Ovary (tissue), 7 donors: ENCODE measurements at regions not wholly inside any gene's neighbourhood (a gene's known extent, or its start where the extent isn't known, plus 50 kb on each side); places are given as distances from the start of the nearest gene placed in this dataset.

Experiments
- DNase-seq, 5 donors: peaks; one replicate each; pipeline ENCODE4 v3.0.0-alpha.2; 2019 to 2020
- H3K27ac ChIP-seq, 2 donors: fragments of 200-600 bp; one replicate each; pipeline versions ENCODE4 v1.5.1 to v1.8.0; 2019 to 2022
- H3K27me3 ChIP-seq: fragments of 200-600 bp; one replicate; pipeline ENCODE4 v1.8.0; 2022
- H3K36me3 ChIP-seq: fragments of 200-600 bp; sonication (generic); one replicate; pipeline ENCODE4 v1.5.1; 2019
- H3K4me1 ChIP-seq: one replicate; pipeline ENCODE4 v1.8.1; 2013; ENCODE audit warnings: mild to moderate bottlenecking, moderate library complexity; ENCODE audit not compliant: insufficient read depth
- H3K4me3 ChIP-seq: fragments of 200-600 bp; sonication (generic); one replicate; pipeline ENCODE4 v1.5.1; 2017
- H3K9me3 ChIP-seq, 2 donors: fragments of 200-600 bp in 1 of 2; sonication (generic) in 1 of 2; one replicate each; pipeline versions ENCODE4 v1.5.1 to v1.8.1; 2013 to 2019; ENCODE audit warnings: mild to moderate bottlenecking in 1 of 2, moderate library complexity in 1 of 2
- CTCF ChIP-seq, 3 donors: fragments of 450-650 bp in 2 of 3; fragments of 200-600 bp in 1 of 3; IDR thresholded peaks; one replicate each; pipeline versions ENCODE4 v1.5.1 to v1.8.0; 2016 to 2022; ENCODE audit warnings: antibody characterized with exemption in 3 of 3, mild to moderate bottlenecking in 1 of 3
- EP300 ChIP-seq: sonication (generic); formaldehyde crosslinking; IDR thresholded peaks from one replicate; pipeline ENCODE4 v1.6.1; 2017; ENCODE audit warnings: antibody characterized with exemption
- POLR2A ChIP-seq: fragments of 450-650 bp; IDR thresholded peaks from one replicate; pipeline ENCODE4 v1.6.1; 2017; ENCODE audit warnings: antibody characterized with exemption, mild to moderate bottlenecking, moderate library complexity
- WGBS, 3 donors: extraction: QIAGEN DNeasy Blood & Tissue Kit in 1 of 3; methylation state at CpG; one replicate each; pipeline versions ENCODE4 v1.1.5 to v1.1.7; 2013 to 2017; 5-methylcytosine and 5-hydroxymethylcytosine counted together
- intact Hi-C, 4 donors: fragments of 100-400 bp; cut with DNase I; formaldehyde crosslinking; loops; one replicate each; pipeline versions ENCODE4 v1.11.0 to v1.15.1; 2022 to 2023
- donor health status: DM: no; HTN: no; CAD: no; lungs with moderate emphysema.
- donor health status: DM: no; HTN: no; CAD: no.
- donor health status: Bipolar disorder and iron deficiency.
- donor health status: DM: no; HTN: no; CAD: no.
- donor health status: DM: yes; HTN: yes; CAD: no.

- DNase-seq, result no peak
- H3K4me3 ChIP-seq, result no peak overlapping the region
These were observed 1825.1 kb upstream of the IGFBP7 start for GRCh38 chr4:58935332-58935731.

GRCh38 chr4:58936436-58936835 is 1826.3 kb upstream of the IGFBP7 start:
- intact Hi-C loops, result no loop called here
- Histone ChIP-seq H3K27me3 (no peaks in the 10 kb centered on the region), H3K27ac (no peak overlapping the region), H3K4me1 (no peaks in the 10 kb centered on the region), H3K9me3 (no peaks in the 10 kb centered on the region), H3K4me3 (no peak overlapping the region), H3K36me3 (no peaks in the 10 kb centered on the region)
- no peak for DNase-seq
- WGBS, 3 donors, result 61 to 81% (median 73%) methylated on average over 1 of the region's 1 CpG
- no peak for TF ChIP-seq EP300
- TF ChIP-seq CTCF (IDR thresholded peaks at IDR 0.05), result no peak
- no peak for TF ChIP-seq POLR2A

More at GRCh38 chr4:58935332-58935731, 1825.1 kb upstream of the IGFBP7 start:
- Histone ChIP-seq H3K27me3 (no peaks in the 10 kb centered on the region), H3K4me1 (no peaks in the 10 kb centered on the region), H3K27ac (no peak overlapping the region), H3K9me3 (no peaks in the 10 kb centered on the region), H3K36me3 (no peaks in the 10 kb centered on the region)
- no peak for TF ChIP-seq EP300
- no peak for TF ChIP-seq CTCF (IDR thresholded peaks at IDR 0.05)
- no peak for TF ChIP-seq POLR2A
- WGBS, 3 donors, result 75 to 78% (median 77%) methylated on average over 2 of the region's 2 CpGs
- intact Hi-C loops, result no loop called here

GRCh38 chr4:58940167-58940566 is 1830.0 kb upstream of the IGFBP7 start:
- no peak overlapping the region for H3K27ac ChIP-seq
- TF ChIP-seq CTCF (IDR thresholded peaks at IDR 0.05) (no peak), EP300 (no peak), POLR2A (no peak)
- no peaks in the 10 kb centered on the region for H3K4me1 ChIP-seq
- no peak overlapping the region for H3K4me3 ChIP-seq
- intact Hi-C loops, result no loop called here
- H3K36me3 ChIP-seq, result no peaks in the 10 kb centered on the region
- no peaks in the 10 kb centered on the region for H3K9me3 ChIP-seq
- 59 to 66% (median 63%) methylated on average over 3 of the region's 3 CpGs for WGBS, 3 donors
- H3K27me3 ChIP-seq, result no peaks in the 10 kb centered on the region
- DNase-seq, result no peak

- H3K27me3 ChIP-seq, result no peaks in the 10 kb centered on the region
- H3K4me3 ChIP-seq, result no peak overlapping the region
- 51 to 65% (median 63%) methylated on average over 1 of the region's 1 CpG for WGBS, 3 donors
- DNase-seq, result no peak
- H3K4me1 ChIP-seq, result no peaks in the 10 kb centered on the region
- no peak overlapping the region for H3K27ac ChIP-seq
- no peaks in the 10 kb centered on the region for H3K9me3 ChIP-seq
- intact Hi-C loops, result no loop called here
- TF ChIP-seq CTCF (IDR thresholded peaks at IDR 0.05) (no peak), POLR2A (no peak), EP300 (no peak)
- H3K36me3 ChIP-seq, result no peaks in the 10 kb centered on the region
These were observed 1831.1 kb upstream of the IGFBP7 start for GRCh38 chr4:58941286-58941685.

GRCh38 chr4:58953575-58953974 is 1843.4 kb upstream of the IGFBP7 start:
- no peaks in the 10 kb centered on the region for H3K27me3 ChIP-seq
- DNase-seq, result no peak
- no peak overlapping the region for H3K4me3 ChIP-seq
- intact Hi-C loops, result no loop called here
- H3K4me1 ChIP-seq, result no peaks in the 10 kb centered on the region
- WGBS, 3 donors, result 46 to 55% (median 52%) methylated on average over 2 of the region's 2 CpGs
- no peak overlapping the region for H3K27ac ChIP-seq
- H3K9me3 ChIP-seq, result no peaks in the 10 kb centered on the region
- TF ChIP-seq POLR2A (no peak), CTCF (IDR thresholded peaks at IDR 0.05) (no peak), EP300 (no peak)
- H3K36me3 ChIP-seq, result no peaks in the 10 kb centered on the region
